Endodermal cell (in vitro differentiated cells): ENCODE measurements at regions not wholly inside any gene's neighbourhood (a gene's known extent, or its start where the extent isn't known, plus 50 kb on each side); places are given as distances from the start of the nearest gene placed in this dataset.

Experiments
- DNase-seq: peaks from one replicate; pipeline ENCODE4 v3.0.0-alpha.2; 2017
- H3K27ac ChIP-seq: 2 replicates; pipeline ENCODE4 v1.5.1; 2013; ENCODE audit warnings: mild to moderate bottlenecking, low read depth, low read length, moderate library complexity
- H3K27me3 ChIP-seq: 2 replicates; pipeline ENCODE4 v1.6.1; 2013; ENCODE audit warnings: mild to moderate bottlenecking, low read length, moderate library complexity; ENCODE audit not compliant: insufficient read depth, control insufficient read depth, poor library complexity, severe bottlenecking
- H3K36me3 ChIP-seq: 2 replicates; pipeline ENCODE4 v1.7.0; 2013; ENCODE audit warnings: mild to moderate bottlenecking, low read length, moderate library complexity; ENCODE audit not compliant: control insufficient read depth, insufficient read depth
- H3K4me1 ChIP-seq: one replicate; pipeline ENCODE4 v1.7.0; 2013; ENCODE audit warnings: low read length; ENCODE audit not compliant: control insufficient read depth, insufficient read depth
- H3K4me3 ChIP-seq: 2 replicates; pipeline ENCODE4 v1.5.1; 2013; ENCODE audit warnings: mild to moderate bottlenecking, low read length, moderate library complexity
- H3K9ac ChIP-seq: 2 replicates; pipeline ENCODE4 v1.6.1; 2013; ENCODE audit warnings: mild to moderate bottlenecking, low read length, moderate library complexity; ENCODE audit not compliant: poor library complexity, severe bottlenecking; ENCODE audit errors: extremely low read depth
- H3K9me3 ChIP-seq: 2 replicates; pipeline ENCODE4 v1.6.1; 2013; ENCODE audit warnings: mild to moderate bottlenecking, low read length, moderate library complexity; ENCODE audit not compliant: control insufficient read depth
- H3K27ac Mint-ChIP-seq: 2 replicates; pipeline ENCODE4 v1.8.0; 2020; ENCODE audit warnings: mixed read lengths
- H3K27me3 Mint-ChIP-seq: 2 replicates; pipeline ENCODE4 v1.8.0; 2021; ENCODE audit warnings: mild to moderate bottlenecking, mixed read lengths; ENCODE audit not compliant: insufficient read depth
- H3K36me3 Mint-ChIP-seq: 2 replicates; pipeline ENCODE4 v1.8.0; 2020; ENCODE audit warnings: low read depth, mixed read lengths
- H3K4me1 Mint-ChIP-seq: 2 replicates; pipeline ENCODE4 v1.8.0; 2020; ENCODE audit warnings: mixed read lengths
- H3K4me3 Mint-ChIP-seq: 2 replicates; pipeline ENCODE4 v1.8.0; 2020; ENCODE audit warnings: mild to moderate bottlenecking, moderate library complexity, mixed read lengths
- H3K9me3 Mint-ChIP-seq: 2 replicates; pipeline ENCODE4 v1.8.0; 2020; ENCODE audit warnings: mild to moderate bottlenecking, mixed read lengths
- WGBS, 2 experiments: methylation state at CpG; one replicate each; pipeline versions ENCODE4 v1.1.5 to v1.1.7; 2013; ENCODE audit warnings: missing lambda C conversion rate in 2 of 2, mixed read lengths in 1 of 2; ENCODE audit not compliant: insufficient coverage in 1 of 2, insufficient read length in 1 of 2; 5-methylcytosine and 5-hydroxymethylcytosine counted together
- TF ChIP-seq, protein P1 (sequence below): fragments of 200-600 bp; sonication (generic); conservative IDR thresholded peaks from 2 replicates; pipeline ENCODE4 v1.5.0; 2021; ENCODE audit warnings: antibody characterized with exemption, mild to moderate bottlenecking

DNA sequence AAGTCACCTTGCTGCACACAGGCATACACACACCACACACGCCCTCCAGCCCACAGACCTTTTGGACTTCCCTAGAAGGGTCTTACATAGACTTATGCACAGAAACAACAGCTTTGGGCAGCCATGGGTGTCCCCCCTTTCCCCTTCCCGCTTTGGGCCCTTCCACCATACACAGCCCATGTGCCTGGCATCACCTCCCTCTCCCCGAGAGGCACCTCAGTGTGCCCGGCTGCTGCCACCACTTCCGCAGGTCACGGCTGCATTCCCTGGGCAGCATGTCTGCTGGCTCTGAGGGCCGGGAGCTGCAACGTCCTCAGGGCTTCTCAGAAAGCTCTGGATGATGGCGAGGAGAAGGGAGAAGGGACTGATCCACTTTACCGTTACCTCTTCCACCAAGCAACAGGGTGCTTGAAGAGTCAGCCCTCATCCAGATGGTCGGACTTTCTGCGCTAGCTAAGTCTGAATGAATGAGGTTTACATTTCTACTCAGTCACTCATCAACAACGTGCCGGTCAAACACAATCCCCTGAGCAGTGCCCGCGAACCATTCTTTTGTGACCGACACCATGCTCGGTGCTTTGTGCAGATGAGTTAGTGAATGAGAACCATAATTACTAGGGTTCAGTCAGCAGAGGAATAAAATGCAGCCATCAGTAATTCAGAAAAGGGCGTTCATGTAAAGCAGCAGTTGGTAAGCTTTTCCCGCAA is 72.2 kb upstream of the BCL11B start:
- Histone ChIP-seq H3K4me3 (no peak overlapping the region), H3K9me3 (peaks cover 5% of the 10 kb centered on the region), H3K4me1 (no peaks in the 10 kb centered on the region), H3K36me3 (no peaks in the 10 kb centered on the region), H3K27me3 (no peaks in the 10 kb centered on the region), H3K27ac (no peak overlapping the region), H3K9ac (no peak overlapping the region)
- TF ChIP-seq, protein P1, sequence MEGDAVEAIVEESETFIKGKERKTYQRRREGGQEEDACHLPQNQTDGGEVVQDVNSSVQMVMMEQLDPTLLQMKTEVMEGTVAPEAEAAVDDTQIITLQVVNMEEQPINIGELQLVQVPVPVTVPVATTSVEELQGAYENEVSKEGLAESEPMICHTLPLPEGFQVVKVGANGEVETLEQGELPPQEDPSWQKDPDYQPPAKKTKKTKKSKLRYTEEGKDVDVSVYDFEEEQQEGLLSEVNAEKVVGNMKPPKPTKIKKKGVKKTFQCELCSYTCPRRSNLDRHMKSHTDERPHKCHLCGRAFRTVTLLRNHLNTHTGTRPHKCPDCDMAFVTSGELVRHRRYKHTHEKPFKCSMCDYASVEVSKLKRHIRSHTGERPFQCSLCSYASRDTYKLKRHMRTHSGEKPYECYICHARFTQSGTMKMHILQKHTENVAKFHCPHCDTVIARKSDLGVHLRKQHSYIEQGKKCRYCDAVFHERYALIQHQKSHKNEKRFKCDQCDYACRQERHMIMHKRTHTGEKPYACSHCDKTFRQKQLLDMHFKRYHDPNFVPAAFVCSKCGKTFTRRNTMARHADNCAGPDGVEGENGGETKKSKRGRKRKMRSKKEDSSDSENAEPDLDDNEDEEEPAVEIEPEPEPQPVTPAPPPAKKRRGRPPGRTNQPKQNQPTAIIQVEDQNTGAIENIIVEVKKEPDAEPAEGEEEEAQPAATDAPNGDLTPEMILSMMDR, result no peak
- WGBS, 2 experiments, result 88 to 90% methylated on average over 19 to 20 of the region's 20 CpGs
- Mint-ChIP-seq H3K4me1 (no peaks in the 10 kb centered on the region), H3K9me3 (no peaks in the 10 kb centered on the region), H3K27me3 (peaks cover 4% of the 10 kb centered on the region), H3K4me3 (no peak overlapping the region), H3K36me3 (no peaks in the 10 kb centered on the region), H3K27ac (no peak overlapping the region)
- no peak for DNase-seq

DNA sequence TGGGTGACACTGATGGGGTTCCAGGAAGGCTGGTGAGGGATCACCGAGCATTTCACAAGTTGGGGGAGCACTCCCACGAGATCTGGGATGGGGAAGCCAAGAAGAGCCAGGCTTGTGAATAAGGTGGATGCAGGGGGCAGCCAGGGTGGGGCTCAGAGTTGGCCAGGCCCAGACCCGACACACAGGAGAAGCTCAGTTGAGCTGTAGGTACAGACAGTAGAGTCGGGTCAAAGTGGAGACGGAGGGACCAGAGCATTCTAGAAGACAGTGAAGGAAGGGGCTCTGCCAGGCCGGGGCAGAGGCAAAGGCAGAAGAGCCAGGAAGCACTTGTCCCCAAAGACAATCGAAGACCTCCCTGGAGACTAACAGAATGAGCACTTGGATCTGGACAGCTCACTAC is 70.9 kb upstream of the BCL11B start:
- Mint-ChIP-seq H3K27me3 (peaks cover 4% of the 10 kb centered on the region), H3K27ac (no peak overlapping the region), H3K4me1 (no peaks in the 10 kb centered on the region), H3K9me3 (no peaks in the 10 kb centered on the region), H3K4me3 (no peak overlapping the region), H3K36me3 (no peaks in the 10 kb centered on the region)
- no peaks in the 10 kb centered on the region for H3K27me3 ChIP-seq
- no peak overlapping the region for H3K9ac ChIP-seq
- H3K36me3 ChIP-seq, result no peaks in the 10 kb centered on the region
- 87 to 95% methylated on average over 6 to 7 of the region's 7 CpGs for WGBS, 2 experiments
- TF ChIP-seq, protein P1, result no peak
- no peak for DNase-seq
- H3K9me3 ChIP-seq, result peaks cover 5% of the 10 kb centered on the region
- no peak overlapping the region for H3K4me3 ChIP-seq
- no peak overlapping the region for H3K27ac ChIP-seq
- H3K4me1 ChIP-seq, result no peaks in the 10 kb centered on the region

DNA sequence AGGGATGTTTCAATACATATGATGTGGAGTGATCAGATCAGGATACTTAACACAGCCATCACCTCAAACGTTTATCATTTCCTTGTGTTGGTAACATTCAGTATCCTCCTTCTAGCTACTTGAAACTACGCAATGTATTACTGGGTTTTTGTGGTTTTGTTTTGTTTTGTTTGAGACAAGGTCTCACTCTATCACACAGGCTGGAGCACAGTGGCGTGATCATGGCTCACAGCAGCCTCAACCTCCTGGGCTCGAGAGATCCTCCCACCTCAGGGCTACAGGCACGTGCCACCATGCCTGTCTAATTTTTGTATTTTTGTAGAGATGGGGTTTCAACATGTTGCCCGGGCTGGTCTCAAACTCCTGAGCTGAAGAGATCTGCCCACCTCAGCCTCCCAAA is 70.2 kb upstream of the BCL11B start:
- 88 to 91% methylated on average over 4 to 5 of the region's 6 CpGs for WGBS, 2 experiments
- Histone ChIP-seq H3K27ac (no peak overlapping the region), H3K9ac (no peak overlapping the region), H3K4me1 (no peaks in the 10 kb centered on the region), H3K4me3 (no peak overlapping the region), H3K27me3 (no peaks in the 10 kb centered on the region), H3K36me3 (no peaks in the 10 kb centered on the region), H3K9me3 (peaks cover 5% of the 10 kb centered on the region)
- Mint-ChIP-seq H3K36me3 (no peaks in the 10 kb centered on the region), H3K27ac (no peak overlapping the region), H3K27me3 (peaks cover 4% of the 10 kb centered on the region), H3K4me3 (no peak overlapping the region), H3K9me3 (no peaks in the 10 kb centered on the region), H3K4me1 (no peaks in the 10 kb centered on the region)
- TF ChIP-seq, protein P1, result no peak
- DNase-seq, result no peak
